HG02885 (cell line): ENCODE measurements at regions not wholly inside any gene's neighbourhood (a gene's known extent, or its start where the extent isn't known, plus 50 kb on each side); places are given as distances from the start of the nearest gene placed in this dataset.
"Not testable (repeated sequence)": the region's sequence is repeated elsewhere in the genome, so short reads cannot be mapped to it uniquely, and the experiment has no call there.

ENCODE experiments used
- ATAC-seq: cut with Tn5 transposase; IDR thresholded peaks from one replicate; pipeline ENCODE4 v1.9.1; 2021; ENCODE audit warnings: mild to moderate bottlenecking; ENCODE audit not compliant: unreplicated experiment, poor library complexity

DNA sequence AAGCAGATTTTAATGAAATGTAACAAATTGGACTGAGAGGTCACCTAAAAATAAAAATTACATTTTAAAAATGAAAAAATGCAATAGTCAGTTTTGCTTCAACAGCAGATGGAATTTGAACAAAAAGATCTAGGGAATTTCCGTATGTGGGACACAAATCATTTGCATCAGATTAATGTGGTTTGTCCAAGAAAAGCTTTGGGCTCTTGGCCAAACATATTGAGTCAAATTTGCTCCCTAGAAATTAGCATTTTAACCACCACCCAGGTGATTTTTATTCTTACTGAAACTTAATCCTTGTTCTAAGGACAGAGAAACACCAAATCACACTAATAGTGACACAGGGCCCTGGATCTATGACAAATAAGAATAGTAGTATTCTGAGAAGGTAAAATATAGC lies 1477.8 kb downstream of the FAM181B start:
- no peak for ATAC-seq

DNA sequence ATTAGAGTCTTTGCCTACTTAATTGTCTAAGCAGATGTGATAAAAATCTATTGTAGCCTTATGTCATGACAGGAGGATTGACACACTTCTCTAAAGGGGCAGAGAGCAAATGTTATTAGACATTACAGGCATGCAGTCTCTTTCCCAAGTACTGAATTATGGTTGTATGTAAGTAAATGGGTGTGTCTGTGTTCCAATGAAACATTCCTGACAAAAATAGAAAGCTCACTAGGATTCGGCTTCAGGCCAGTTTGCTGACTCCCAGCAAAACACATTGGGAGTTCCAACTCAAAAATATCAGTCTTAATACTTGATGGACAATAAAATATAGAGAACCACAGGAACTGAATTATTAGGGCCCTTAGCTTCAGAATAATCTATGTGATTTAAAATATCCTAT lies 1480.4 kb downstream of the FAM181B start:
- ATAC-seq, result no peak

DNA sequence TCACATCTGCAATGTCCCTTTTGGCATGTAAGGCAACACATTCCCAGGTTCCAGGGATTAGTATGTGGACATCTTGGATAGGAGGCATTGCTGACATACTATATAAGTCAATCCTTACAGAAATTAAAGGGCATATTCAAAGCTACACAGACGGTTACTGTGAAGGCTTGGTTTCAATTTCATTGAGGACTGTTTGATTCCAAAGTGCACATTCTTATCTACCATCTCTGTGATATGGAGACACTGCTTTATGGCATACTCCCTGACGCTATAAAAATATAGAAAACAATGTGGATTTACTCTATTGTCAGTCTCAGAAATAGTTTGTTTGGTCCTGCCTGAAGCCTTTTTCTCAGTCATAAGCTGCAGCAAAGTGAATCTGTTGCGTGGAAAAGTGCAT lies 1486.7 kb downstream of the FAM181B start:
- no peak for ATAC-seq

DNA sequence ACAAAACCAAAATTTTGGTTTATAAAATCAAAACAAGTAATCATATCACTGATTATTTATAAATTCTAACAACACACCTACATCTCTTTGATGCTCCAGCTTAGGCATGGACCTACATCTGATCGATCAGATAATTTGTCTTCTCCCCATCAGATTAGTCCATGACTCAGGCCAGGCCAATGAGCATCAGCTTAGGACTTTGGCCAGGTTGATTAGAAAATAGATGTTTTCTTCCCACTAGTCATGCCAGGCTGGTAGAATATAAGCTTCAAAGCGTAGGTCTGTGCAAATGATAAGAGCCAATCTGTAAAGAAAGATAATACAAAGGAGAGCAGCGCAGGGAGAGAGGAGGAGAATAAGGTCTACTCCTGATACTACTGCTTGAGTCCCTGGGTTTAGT lies 1487.9 kb downstream of the FAM181B start:
- ATAC-seq, result no peak

DNA sequence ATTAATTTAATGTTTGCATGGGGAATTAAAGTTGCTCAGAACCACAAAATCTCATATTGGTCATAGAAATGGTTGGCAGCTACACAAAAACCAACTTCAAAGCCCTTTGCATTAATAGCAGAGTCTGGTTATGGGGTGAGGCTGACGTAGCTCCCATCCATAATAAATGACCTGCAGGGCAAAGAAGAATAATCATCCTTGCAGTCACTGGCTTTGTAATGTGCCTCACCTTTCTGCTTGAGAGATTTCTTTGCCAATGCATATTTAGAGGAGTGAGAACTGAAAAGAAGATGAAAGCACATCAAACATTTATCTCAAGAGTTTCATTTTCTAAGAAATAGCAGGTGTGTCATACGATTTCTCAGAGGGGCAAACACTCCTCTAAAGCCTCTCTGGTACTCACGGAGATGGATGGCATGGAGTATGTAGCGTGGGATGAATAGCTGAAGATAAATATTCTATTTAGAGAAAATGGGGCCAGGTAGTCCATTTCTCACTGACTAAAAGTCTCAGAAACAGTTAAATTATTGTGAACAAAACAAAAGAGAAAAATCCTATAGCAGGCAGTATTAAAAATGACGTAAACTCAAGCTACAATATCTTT lies 1491.9 kb downstream of the FAM181B start:
- ATAC-seq, result no peak

DNA sequence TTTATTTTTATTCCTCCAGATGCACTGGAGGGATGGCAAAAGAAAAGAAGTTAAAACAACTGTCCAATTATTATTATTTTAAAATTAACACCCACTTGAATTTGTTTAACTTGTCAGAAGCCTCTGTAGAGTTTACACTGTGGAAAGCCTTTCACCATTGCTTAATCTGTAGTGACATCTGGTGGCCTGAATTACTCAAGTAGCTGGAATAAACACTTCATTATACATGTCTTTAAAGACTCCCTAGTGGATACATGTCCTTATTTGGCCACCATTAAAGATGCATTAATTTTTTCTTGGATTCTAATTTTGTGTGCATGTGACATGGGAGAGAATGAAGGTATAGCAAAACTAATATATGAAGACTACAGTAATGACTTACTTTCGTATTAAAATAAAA lies 1496.5 kb downstream of the FAM181B start:
- no peak for ATAC-seq

DNA sequence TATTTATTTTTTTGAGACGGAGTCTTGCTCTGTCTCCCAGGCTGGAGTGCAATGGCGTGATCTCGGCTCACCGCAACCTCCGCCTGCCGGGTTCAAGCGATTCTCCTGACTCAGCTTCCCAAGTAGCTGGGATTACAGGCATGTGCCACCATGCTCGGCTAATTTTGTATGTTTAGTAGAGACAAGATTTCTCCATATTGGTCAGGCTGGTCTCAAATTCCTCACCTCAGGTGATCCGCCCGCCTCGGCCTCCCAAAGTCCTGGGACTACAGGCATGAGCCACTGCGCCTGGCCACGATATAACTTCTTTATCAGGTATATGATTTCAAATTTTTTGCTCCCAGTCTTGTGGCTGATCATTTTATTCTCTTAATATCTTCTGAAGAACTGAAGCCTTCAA lies 1506.3 kb downstream of the FAM181B start:
- ATAC-seq, result not testable (repeated sequence)

DNA sequence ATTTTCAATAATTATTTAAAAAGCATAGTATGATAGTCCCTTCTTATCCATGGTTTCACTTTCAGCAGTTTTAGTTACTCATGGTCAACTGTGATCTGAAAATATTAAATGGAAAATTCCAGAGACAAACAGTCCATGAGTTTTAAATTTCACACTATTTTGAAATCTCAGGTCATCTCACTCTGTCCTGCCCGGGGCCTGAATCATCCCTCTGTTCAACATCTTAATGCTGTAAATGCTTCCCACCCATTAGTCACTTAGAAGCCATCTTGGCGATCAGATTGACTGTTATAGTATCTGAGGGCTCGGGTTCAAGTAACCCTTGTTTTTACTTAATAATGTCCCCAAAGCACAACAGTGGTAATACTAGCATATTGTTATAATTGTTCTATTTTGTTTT lies 1509.3 kb downstream of the FAM181B start:
- ATAC-seq, result no peak

DNA sequence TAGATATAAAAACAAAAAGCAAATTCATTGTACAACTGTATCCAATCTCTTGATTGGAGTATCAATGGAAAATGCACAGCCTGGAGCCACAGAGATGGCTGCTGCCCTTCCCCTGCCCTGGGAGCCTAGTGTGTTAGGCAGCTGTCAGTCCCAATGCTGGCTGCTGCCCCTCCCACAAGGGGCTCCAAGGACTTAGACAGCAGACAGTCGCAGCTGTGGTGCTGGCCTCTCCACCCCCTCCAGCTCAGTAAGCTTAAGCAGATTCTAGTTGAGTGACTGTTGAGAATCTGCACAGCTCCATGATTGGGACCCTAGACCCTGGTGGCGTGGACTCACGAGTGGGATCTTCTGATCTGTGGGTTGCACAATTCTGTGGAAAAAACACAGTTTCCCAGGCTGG lies 1511.2 kb downstream of the FAM181B start:
- no peak for ATAC-seq

DNA sequence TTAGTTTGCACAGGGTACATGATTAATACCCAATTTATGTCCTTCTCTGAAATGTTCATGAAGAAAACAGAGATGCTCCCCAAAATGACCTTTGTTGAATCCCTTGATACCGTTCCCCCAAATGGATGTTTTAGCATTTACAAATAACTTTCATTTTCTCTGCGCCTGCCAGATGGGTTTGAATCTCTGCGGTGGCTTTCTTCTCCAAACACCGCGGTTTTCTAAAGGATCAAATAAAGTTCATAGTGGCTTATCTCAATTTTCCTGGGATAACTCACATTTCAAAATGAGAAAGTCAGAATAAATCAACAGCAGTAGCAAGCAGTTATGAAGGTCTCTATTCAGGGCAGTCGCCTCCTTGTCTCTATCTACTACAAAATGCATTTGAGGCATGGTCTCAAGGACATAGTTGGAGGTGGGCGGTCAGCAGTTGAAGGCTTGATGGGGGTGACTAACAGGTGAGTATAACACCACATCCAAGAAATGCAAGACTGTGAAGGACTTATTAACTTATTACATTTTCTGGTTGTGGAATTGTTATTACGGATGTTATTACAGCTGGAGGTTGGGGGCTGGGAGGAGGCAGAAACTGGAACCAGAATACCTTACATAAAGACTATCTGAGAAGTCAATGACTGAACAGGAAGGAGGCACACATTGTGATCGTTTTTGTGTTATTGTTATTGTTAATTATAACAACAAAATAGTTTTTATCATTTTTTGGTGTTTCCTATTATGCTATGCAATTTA lies 1513.3 kb downstream of the FAM181B start:
- ATAC-seq, result no peak

DNA sequence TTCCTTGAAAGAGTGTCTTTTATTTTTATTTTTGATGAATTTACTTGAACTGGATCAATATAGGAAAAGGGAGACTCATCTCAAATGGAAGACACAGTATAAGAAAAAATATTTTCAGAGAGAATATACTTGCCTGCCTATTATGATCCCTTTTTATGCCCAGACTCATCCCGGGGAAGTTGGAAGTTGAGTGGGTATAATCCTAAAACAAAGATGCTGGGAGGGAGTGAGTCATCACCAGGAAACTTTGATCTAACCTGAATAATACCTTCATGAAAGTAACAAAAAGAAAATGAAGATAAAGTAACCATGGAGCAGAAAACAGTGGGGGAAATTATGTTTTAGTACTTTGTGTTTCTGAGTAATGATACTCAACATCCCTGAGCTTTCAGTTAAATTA lies 1514.0 kb downstream of the FAM181B start:
- ATAC-seq, result no peak

DNA sequence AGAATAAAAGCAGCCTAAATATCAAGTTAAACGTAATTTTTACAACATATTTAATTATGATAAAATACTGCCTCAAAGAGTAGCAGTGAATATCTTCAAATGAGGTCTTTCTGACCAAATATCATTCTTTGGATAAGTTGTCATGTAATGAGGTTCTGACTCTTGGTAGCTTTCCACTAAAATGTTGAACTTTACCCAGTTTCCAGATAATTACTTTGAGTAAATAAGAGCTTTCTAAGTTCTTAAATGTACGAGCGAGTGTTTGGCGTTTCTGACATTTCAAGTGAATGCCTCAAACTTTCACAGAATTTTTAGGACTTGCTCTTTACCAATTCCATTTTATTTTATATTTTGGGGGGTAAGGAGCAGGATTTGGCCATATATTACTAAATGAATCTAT lies 1515.2 kb downstream of the FAM181B start:
- no peak for ATAC-seq

DNA sequence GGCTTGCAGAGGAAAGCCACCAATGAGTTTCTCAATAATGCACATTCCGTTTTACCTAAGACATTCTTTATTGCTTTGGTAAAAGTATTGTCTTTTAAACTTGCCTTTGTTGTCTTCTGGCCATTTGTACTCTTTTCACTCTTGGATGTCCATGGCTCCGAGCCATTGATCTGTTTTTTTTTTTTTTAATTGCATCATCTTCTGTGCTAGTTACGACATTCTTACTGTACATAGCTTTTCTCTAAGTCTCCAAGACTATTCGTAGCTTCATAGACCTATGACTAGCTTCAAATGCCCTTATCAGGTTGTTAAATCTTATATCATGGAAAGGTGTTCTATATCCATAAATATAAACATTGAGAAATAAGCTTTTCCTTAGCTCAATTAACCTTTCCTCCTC lies 1522.6 kb downstream of the FAM181B start:
- ATAC-seq, result no peak

DNA sequence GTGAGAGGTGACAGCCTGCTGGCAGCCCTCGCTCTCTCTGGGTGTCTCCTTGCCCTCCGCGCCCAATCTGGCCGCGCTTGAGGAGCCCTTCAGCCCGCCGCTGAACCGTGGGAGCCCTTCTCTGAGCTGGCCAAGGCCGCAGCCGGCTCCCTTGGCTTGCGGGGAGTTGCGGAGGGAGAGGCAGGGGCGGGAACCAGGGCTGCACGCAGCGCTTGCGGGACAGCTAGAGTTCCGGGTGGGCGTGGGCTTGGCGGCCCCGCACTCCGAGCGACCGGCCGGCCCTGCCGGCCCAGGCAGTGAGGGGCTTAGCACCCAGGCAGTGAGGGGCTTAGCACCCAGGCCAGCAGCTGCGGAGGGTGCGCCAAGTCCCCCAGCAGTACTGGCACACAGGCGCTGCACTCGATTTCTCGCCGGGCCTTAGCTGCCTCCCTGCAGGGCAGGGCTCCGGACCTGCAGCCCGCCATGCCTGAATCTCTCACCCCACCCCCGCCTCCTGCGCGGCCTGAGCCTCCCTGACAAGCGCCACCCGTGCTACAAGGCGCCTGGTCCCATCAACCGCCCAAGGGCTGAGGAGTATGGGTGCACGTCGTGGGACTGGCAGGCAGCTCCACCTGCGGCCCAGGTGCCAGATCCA lies 1526.1 kb downstream of the FAM181B start:
- no peak for ATAC-seq

DNA sequence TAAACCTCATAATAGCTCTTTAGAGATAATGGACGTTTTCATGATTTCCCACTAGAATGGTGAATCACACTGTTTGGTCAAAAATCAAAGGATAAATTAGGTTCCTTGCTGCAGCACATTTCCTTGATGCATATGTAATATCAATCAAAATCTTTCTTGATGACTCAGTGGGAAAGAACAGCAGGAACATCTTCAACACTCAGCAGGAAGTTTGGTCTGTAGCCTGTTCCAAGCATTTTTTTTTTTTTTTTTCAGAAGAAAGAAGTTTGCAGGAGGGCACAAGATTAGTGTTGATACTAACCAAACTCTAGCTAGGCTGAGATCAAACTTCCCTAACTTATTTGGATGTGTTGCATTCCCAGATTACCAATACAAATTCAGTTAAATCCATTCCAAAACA lies 1529.8 kb downstream of the FAM181B start:
- no peak for ATAC-seq

DNA sequence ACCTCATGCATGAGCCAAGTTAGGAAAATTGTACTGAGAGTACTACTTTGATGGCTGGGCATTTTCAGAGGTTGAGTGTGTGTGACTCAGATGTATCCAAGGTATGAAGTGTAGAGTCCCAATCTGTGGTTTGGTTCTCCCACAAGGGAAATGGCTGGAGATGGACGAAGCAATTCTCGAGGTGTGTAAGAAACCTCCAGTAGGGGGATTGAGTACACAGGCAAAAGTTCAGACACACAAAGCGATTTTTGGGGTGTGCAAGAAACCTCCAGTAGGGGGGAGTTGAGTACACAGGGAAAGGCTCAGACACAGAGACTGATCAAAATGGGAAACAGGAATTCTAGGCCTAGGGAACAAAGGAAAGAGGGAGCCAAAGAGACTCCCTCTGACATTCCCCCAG lies 1536.3 kb downstream of the FAM181B start:
- ATAC-seq, result no peak

DNA sequence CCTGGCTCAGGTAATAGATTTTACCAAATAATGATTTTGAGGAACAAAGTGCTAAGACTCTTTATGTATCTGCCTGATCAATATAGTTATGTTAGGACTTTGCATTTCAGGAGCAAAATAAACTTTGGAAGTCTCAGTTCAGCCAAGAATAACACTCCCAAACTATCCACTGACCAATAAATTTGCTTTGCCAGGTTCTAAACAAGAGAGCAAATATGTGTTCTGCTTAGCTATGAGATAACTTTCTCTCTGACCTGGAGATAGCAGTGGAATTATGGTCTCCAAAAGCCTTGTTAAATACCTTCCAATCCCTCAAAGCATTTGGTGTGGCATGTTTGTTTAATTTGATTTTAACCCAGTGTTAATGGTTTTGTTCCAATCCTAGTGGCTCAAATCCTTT lies 1541.1 kb downstream of the FAM181B start:
- no peak for ATAC-seq

DNA sequence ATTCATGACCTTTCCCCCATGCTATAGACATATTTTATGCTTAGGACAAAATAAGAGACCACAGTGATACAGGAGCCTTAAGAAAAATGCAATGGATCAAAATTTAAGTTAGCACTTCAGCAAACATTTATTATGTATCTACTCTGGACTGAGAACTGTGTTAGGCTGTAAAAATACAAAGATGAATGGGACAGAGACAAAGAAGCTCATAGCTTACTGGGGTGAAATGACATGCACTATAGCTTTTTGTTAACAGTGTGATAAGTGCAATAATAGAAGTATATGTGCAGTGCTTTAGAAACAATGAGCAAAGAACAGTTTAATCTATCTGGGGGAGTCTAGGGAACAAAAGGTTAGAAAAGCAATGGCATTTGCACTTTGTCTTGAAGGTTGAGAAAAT lies 1543.1 kb downstream of the FAM181B start:
- ATAC-seq, result no peak

DNA sequence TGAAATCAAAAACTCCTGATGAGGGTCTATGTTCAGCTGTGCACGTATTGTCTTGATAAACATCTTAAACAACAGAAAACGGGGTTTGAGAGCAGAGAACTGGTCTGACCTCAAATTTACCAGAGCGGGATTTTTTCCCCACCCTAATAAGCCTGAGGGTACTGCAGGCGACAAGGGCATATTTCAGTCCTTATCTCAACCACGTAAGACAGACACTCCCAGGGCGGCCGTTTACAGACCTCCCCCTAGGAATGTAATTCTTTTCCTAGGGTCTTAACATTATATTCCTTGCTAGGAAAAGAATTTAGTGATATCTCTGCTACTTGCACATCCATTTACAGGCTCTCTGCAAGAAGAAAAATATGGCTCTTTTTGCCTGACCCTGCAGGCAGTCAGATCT lies 1546.6 kb downstream of the FAM181B start:
- not testable (repeated sequence) for ATAC-seq

DNA sequence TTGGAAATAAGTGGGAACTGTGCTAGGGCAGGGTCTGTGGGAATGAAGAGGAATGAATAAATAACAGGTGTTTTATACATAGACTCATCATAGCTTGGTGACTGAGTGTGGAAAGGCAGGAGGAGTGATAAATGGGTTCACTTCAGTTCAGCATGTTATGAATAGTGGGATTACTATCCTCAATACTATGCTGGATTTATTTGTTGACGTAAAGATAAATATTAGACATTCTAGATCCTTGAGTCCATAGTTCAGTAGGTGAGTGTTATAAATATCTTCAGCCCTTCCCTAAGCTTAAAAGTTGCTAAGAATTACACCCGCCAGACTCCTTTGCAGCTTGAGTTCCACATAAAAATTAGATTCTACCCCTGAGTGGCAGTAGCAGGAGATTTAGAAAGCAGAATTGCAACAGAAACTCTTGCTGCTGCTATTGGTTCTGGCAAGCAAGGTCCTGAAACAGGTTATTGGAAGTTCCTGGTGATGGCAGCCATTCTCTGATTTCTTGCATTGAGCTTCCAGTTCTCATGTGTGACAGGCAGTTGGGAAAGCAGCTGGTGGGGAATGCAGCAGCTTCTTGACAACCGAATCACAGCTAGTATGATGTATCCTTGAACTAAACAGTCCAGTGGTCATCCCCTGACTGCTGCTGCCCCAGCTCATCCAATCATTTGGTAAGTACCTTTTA lies 1558.9 kb downstream of the FAM181B start:
- no peak for ATAC-seq

DNA sequence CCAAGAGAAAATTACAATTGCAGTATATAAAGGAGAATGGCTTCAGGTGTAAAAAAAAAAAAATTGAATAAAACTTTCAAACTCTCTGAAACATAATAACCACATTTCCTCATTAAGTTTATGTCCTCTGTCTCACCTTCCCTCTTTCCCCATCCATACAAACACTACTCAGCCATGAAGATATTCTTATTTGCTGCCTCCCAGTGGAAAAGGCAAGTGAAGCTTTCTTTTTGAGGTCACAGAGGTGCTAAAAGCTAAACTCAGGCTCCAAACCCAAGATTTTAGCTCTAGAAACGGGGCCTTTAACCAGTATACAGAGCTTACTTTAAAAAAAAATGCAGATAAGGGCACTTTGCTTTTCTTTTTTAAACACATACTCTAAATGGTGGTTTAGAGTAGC lies 1568.5 kb downstream of the FAM181B start:
- no peak for ATAC-seq
